CD8-positive, alpha-beta memory T cell (primary cell): ENCODE measurements at regions not wholly inside any gene's neighbourhood (a gene's known extent, or its start where the extent isn't known, plus 50 kb on each side); places are given as distances from the start of the nearest gene placed in this dataset.
"Not testable (repeated sequence)": the region's sequence is repeated elsewhere in the genome, so short reads cannot be mapped to it uniquely, and the experiment has no call there.

ENCODE experiments used
- CTCF ChIA-PET: fragments of 350-600 bp; sonication (Branson Sonifier 250); formaldehyde crosslinking; loops from one replicate; lab custom pipeline; 2021; ENCODE audit warnings: antibody characterized with exemption; lab: Charles Lee
- POLR2A ChIA-PET: fragments of 350-600 bp; sonication (Branson Sonifier 250); formaldehyde crosslinking; loops from one replicate; lab custom pipeline; 2021; ENCODE audit warnings: antibody characterized with exemption; lab: Charles Lee
- DNase-seq, 5 donors: peaks; one replicate each; pipeline versions ENCODE4 v3.0.0 to v3.0.0-alpha.2; 2020 to 2022; ENCODE audit warnings: mixed read lengths in 1 of 5
- H3K27ac ChIP-seq: one replicate; pipeline ENCODE4 v1.7.0; 2013; ENCODE audit warnings: low read depth, mild to moderate bottlenecking, low read length, moderate library complexity
- H3K27me3 ChIP-seq: 2 replicates; pipeline ENCODE4 v1.7.0; 2013; ENCODE audit warnings: low read length, mild to moderate bottlenecking; ENCODE audit not compliant: insufficient read depth, poor library complexity, severe bottlenecking
- H3K36me3 ChIP-seq: 2 replicates; pipeline ENCODE4 v1.7.0; 2013; ENCODE audit warnings: mild to moderate bottlenecking, low read length, moderate library complexity; ENCODE audit not compliant: insufficient read depth
- H3K4me1 ChIP-seq: 2 replicates; pipeline ENCODE4 v1.7.0; 2013; ENCODE audit warnings: mild to moderate bottlenecking, low read length, moderate library complexity; ENCODE audit not compliant: insufficient read depth
- H3K4me3 ChIP-seq: 2 replicates; pipeline ENCODE4 v1.7.0; 2013; ENCODE audit warnings: mild to moderate bottlenecking, low read length
- H3K9me3 ChIP-seq: 2 replicates; pipeline ENCODE4 v1.7.0; 2013; ENCODE audit warnings: mild to moderate bottlenecking, low read length
- H3K27ac Mint-ChIP-seq, 8 donors: one replicate each; pipeline ENCODE4 v1.8.0; 2020 to 2021; ENCODE audit warnings: mixed read lengths in 8 of 8, mild to moderate bottlenecking in 6 of 8, inconsistent platforms in 3 of 8, moderate library complexity in 3 of 8
- H3K27me3 Mint-ChIP-seq, 2 donors: one replicate each; pipeline ENCODE4 v1.8.0; 2020 to 2021; ENCODE audit warnings: mixed read lengths in 2 of 2, mild to moderate bottlenecking in 1 of 2, moderate library complexity in 1 of 2
- H3K36me3 Mint-ChIP-seq, 3 donors: one replicate each; pipeline ENCODE4 v1.8.0; 2020 to 2021; ENCODE audit warnings: mixed read lengths in 3 of 3, inconsistent platforms in 1 of 3, mild to moderate bottlenecking in 1 of 3
- H3K4me1 Mint-ChIP-seq, 3 donors: one replicate each; pipeline ENCODE4 v1.8.0; 2020 to 2021; ENCODE audit warnings: mixed read lengths in 3 of 3, inconsistent platforms in 1 of 3, mild to moderate bottlenecking in 1 of 3
- H3K4me3 Mint-ChIP-seq, 7 donors: one replicate each; pipeline ENCODE4 v1.8.0; 2020 to 2021; ENCODE audit warnings: mixed read lengths in 7 of 7, mild to moderate bottlenecking in 6 of 7, moderate library complexity in 4 of 7, inconsistent platforms in 2 of 7
- H3K9me3 Mint-ChIP-seq, 5 donors: one replicate each; pipeline ENCODE4 v1.8.0; 2020 to 2022; ENCODE audit warnings: mixed read lengths in 5 of 5, mild to moderate bottlenecking in 3 of 5, moderate library complexity in 2 of 5, inconsistent platforms in 1 of 5

DNA sequence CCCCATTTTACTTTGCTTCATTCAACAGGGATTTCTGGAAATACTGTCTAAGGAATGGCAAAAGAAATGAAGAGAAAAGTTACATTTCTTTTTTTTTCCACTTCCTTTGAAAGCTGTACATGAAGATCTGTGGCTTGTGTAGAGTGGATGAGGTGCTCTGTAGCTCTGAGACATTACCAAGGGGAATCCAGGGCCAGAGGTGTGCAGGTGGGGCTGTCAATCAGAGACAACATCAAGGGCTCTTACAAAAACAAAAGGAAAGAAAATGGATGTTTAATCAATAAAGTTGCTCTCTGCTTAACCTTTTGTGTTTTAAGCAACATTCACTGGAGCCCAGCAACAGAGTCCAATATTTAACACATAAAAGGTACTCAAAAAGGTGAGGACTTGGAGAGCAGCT, 391.1 kb downstream of the TMEM38B start:
- ChIA-PET POLR2A (no interaction called here), CTCF (no interaction called here)
- no peaks in the 10 kb centered on the region for H3K36me3 Mint-ChIP-seq
- H3K4me1 ChIP-seq, result no peaks in the 10 kb centered on the region
- no peaks in the 10 kb centered on the region for H3K27me3 Mint-ChIP-seq
- no peak for DNase-seq
- H3K4me3 Mint-ChIP-seq, result no peak overlapping the region
- no peaks in the 10 kb centered on the region for H3K4me1 Mint-ChIP-seq
- H3K27ac Mint-ChIP-seq, result no peak overlapping the region
- H3K36me3 ChIP-seq, result no peaks in the 10 kb centered on the region
- no peaks in the 10 kb centered on the region for H3K9me3 ChIP-seq
- H3K9me3 Mint-ChIP-seq, result peaks cover 0 to 15% (median 10%) of the 10 kb centered on the region in 5 donors
- no peak overlapping the region for H3K27ac ChIP-seq
- no peaks in the 10 kb centered on the region for H3K27me3 ChIP-seq
- H3K4me3 ChIP-seq, result no peak overlapping the region

GRCh38 chr9:106092083-106092482, 397.7 kb downstream of the TMEM38B start:
- Histone ChIP-seq H3K4me1 (no peaks in the 10 kb centered on the region), H3K9me3 (no peaks in the 10 kb centered on the region), H3K36me3 (no peaks in the 10 kb centered on the region), H3K4me3 (no peak overlapping the region), H3K27me3 (no peaks in the 10 kb centered on the region), H3K27ac (no peak overlapping the region)
- Mint-ChIP-seq H3K9me3 (peaks cover 4 to 28% (median 18%) of the 10 kb centered on the region in 5 donors), H3K4me3 (no peak overlapping the region), H3K36me3 (no peaks in the 10 kb centered on the region), H3K27ac (no peak overlapping the region), H3K4me1 (no peaks in the 10 kb centered on the region), H3K27me3 (no peaks in the 10 kb centered on the region)
- no peak for DNase-seq
- POLR2A ChIA-PET, result no interaction called here
- CTCF ChIA-PET, result no interaction called here

DNA sequence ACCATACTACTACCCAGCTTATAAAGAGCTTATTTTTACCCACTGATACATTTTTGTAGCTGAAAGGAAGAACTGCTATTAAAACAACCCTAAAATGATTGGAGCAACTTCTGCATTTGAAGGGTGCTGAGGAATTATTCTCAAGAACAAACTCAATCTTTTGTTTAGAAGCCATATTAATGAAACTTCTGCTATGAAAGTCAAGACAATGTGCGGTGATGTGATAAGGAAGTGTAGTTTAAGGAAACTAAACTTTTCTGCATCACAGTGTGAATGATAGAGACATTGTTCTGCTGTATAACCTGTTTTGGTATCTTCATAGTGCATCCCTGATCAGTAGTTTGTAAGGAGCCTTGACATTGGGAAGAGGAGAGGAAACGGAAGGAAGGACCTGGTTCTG, 408.5 kb downstream of the TMEM38B start:
- no peak for DNase-seq
- no peak overlapping the region for H3K4me3 ChIP-seq
- Mint-ChIP-seq H3K9me3 (peaks cover 7 to 21% (median 14%) of the 10 kb centered on the region in 5 donors), H3K4me1 (no peaks in the 10 kb centered on the region), H3K27ac (no peak overlapping the region), H3K36me3 (no peaks in the 10 kb centered on the region), H3K27me3 (no peaks in the 10 kb centered on the region), H3K4me3 (no peak overlapping the region)
- no peaks in the 10 kb centered on the region for H3K9me3 ChIP-seq
- no peak overlapping the region for H3K27ac ChIP-seq
- no peaks in the 10 kb centered on the region for H3K27me3 ChIP-seq
- no peaks in the 10 kb centered on the region for H3K36me3 ChIP-seq
- CTCF ChIA-PET, result no interaction called here
- no peaks in the 10 kb centered on the region for H3K4me1 ChIP-seq
- POLR2A ChIA-PET, result no interaction called here

GRCh38 chr9:106104887-106105286, 410.5 kb downstream of the TMEM38B start:
- POLR2A ChIA-PET, result no interaction called here
- Mint-ChIP-seq H3K27me3 (no peaks in the 10 kb centered on the region), H3K4me1 (no peaks in the 10 kb centered on the region), H3K36me3 (no peaks in the 10 kb centered on the region), H3K27ac (no peak overlapping the region), H3K4me3 (no peak overlapping the region), H3K9me3 (peaks cover 9 to 18% (median 17%) of the 10 kb centered on the region in 5 donors)
- Histone ChIP-seq H3K4me1 (no peaks in the 10 kb centered on the region), H3K9me3 (no peaks in the 10 kb centered on the region), H3K27me3 (no peaks in the 10 kb centered on the region), H3K36me3 (no peaks in the 10 kb centered on the region), H3K4me3 (no peak overlapping the region), H3K27ac (no peak overlapping the region)
- DNase-seq, result no peak
- CTCF ChIA-PET, result interaction anchor here (1.4 kb wide), 1 partner anchor 9 kb away, joined by 3 read pairs; no protein-coding TSS in a partner anchor

DNA sequence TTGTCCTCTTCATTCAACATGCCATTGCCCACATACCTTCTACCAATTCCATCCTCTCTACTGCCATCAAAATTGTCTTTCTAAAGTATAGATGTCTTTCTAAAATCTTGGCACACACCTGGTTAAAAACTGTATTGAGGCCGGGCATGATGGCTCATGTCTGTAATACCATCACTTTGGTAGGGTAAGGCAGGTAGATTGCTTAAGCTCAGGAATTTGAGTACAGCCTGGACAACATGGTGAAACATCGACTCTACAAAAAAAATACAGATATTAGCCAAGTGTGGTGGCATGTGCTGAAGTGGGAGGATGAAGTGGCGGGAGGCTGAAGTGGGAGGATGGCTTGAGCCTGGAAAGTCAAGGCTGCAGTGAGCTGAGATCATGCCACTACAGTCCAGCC, 412.1 kb downstream of the TMEM38B start:
- no peak overlapping the region for H3K27ac Mint-ChIP-seq
- peaks cover 0 to 1% of the 10 kb centered on the region in 2 donors for H3K27me3 Mint-ChIP-seq
- H3K4me1 ChIP-seq, result no peaks in the 10 kb centered on the region
- no peaks in the 10 kb centered on the region for H3K27me3 ChIP-seq
- no peak overlapping the region for H3K4me3 Mint-ChIP-seq
- ChIA-PET CTCF (no interaction called here), POLR2A (no interaction called here)
- peaks cover 10 to 17% (median 13%) of the 10 kb centered on the region in 5 donors for H3K9me3 Mint-ChIP-seq
- DNase-seq, result no peak
- H3K4me1 Mint-ChIP-seq, result no peaks in the 10 kb centered on the region
- no peaks in the 10 kb centered on the region for H3K36me3 ChIP-seq
- no peak overlapping the region for H3K27ac ChIP-seq
- H3K36me3 Mint-ChIP-seq, result peaks cover 0 to 1% (median 0%) of the 10 kb centered on the region in 3 donors
- H3K4me3 ChIP-seq, result no peak overlapping the region
- no peaks in the 10 kb centered on the region for H3K9me3 ChIP-seq

DNA sequence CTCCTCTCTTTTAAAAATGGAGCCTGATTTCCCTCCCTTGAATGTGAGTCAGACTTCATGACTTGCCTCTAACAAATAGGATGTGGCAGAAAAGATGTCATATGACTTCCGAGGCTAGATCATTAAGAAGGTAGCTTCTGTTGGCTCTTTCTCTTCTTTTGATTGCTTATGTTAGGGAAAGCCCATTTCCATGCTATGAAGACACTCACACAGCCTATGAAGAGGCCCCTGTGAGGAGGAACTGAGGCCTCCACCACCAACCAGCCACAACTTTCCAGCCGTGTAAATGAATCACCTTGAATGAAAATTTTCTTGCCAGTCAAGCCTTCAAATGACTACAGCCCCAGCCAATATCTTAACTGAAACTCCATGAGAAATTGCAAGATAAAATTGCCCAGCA, 413.4 kb downstream of the TMEM38B start:
- no peaks in the 10 kb centered on the region for H3K9me3 ChIP-seq
- peaks cover 0 to 1% (median 0%) of the 10 kb centered on the region in 3 donors for H3K36me3 Mint-ChIP-seq
- H3K4me3 ChIP-seq, result no peak overlapping the region
- no peaks in the 10 kb centered on the region for H3K36me3 ChIP-seq
- ChIA-PET CTCF (no interaction called here), POLR2A (no interaction called here)
- H3K9me3 Mint-ChIP-seq, result peaks cover 9 to 16% (median 11%) of the 10 kb centered on the region in 5 donors
- H3K27ac ChIP-seq, result no peak overlapping the region
- peaks cover 0 to 1% of the 10 kb centered on the region in 2 donors for H3K27me3 Mint-ChIP-seq
- H3K27me3 ChIP-seq, result no peaks in the 10 kb centered on the region
- no peak for DNase-seq
- H3K4me1 ChIP-seq, result no peaks in the 10 kb centered on the region
- no peaks in the 10 kb centered on the region for H3K4me1 Mint-ChIP-seq
- H3K27ac Mint-ChIP-seq, result no peak overlapping the region
- H3K4me3 Mint-ChIP-seq, result no peak overlapping the region

GRCh38 chr9:106109706-106110105, 415.4 kb downstream of the TMEM38B start:
- H3K9me3 ChIP-seq, H3K4me1 ChIP-seq, H3K4me3 Mint-ChIP-seq, DNase-seq, H3K4me3 ChIP-seq, POLR2A ChIA-PET, H3K27me3 Mint-ChIP-seq, CTCF ChIA-PET, H3K36me3 Mint-ChIP-seq, H3K36me3 ChIP-seq, H3K27me3 ChIP-seq, H3K4me1 Mint-ChIP-seq, H3K27ac Mint-ChIP-seq, H3K27ac ChIP-seq: not testable (repeated sequence)
- peaks cover 6 to 12% (median 11%) of the 10 kb centered on the region in 5 donors for H3K9me3 Mint-ChIP-seq

- Histone ChIP-seq H3K36me3 (no peaks in the 10 kb centered on the region), H3K27me3 (no peaks in the 10 kb centered on the region), H3K27ac (no peak overlapping the region), H3K4me1 (no peaks in the 10 kb centered on the region), H3K9me3 (no peaks in the 10 kb centered on the region), H3K4me3 (no peak overlapping the region)
- Mint-ChIP-seq H3K4me1 (no peaks in the 10 kb centered on the region), H3K36me3 (peaks cover 0 to 1% (median 0%) of the 10 kb centered on the region in 3 donors), H3K27me3 (peaks cover 0 to 1% of the 10 kb centered on the region in 2 donors), H3K4me3 (no peak overlapping the region), H3K9me3 (peaks cover 6 to 13% (median 11%) of the 10 kb centered on the region in 5 donors), H3K27ac (no peak overlapping the region)
- DNase-seq, result no peak
- ChIA-PET CTCF (no interaction called here), POLR2A (no interaction called here)
Measured at GRCh38 chr9:106110483-106110882, 416.1 kb downstream of the TMEM38B start.
